HG03095 (cell line): ENCODE measurements at regions not wholly inside any gene's neighbourhood (a gene's known extent, or its start where the extent isn't known, plus 50 kb on each side); places are given as distances from the start of the nearest gene placed in this dataset.

ENCODE experiments used
- ATAC-seq: cut with Tn5 transposase; IDR thresholded peaks from one replicate; pipeline ENCODE4 v1.9.1; 2021; ENCODE audit warnings: moderate library complexity; ENCODE audit not compliant: unreplicated experiment

DNA sequence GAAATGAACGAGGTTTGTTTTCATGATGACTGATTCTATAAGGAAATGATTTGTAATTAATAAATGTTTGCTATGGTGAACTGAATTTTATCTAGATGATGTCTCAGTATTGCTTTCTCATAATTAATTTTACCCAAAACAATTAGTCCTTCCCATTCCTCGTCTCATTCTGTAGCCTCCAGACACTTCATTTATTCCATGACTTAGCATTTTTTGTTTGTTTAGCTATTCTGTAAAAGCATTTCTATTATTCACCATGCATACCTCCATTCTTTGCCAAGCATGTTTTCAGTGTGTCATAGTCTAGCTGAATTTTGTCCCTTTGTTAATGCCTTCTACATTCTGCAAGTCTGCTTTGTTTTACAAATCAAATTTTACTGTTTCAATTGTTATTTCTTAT, 137.4 kb upstream of the RPL10L start:
- no peak for ATAC-seq

DNA sequence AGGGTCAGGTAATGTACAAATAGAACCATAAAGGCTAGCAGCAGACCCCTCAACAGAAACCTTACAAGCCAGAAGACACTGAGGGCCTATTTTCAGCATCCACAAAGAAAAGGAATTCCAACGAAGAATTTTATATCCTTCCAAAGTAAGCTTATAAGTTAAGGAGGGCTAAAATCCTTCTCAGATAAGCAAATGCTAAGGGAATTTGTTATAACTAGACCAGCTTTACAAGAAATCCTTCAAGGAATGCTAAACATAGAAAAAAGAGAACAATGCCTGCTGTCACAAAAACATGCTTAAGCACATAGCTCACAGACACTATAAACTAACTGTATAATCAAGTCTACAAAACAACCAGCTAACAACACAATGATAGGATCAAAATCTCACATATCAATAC, 130.7 kb upstream of the RPL10L start:
- no peak for ATAC-seq

DNA sequence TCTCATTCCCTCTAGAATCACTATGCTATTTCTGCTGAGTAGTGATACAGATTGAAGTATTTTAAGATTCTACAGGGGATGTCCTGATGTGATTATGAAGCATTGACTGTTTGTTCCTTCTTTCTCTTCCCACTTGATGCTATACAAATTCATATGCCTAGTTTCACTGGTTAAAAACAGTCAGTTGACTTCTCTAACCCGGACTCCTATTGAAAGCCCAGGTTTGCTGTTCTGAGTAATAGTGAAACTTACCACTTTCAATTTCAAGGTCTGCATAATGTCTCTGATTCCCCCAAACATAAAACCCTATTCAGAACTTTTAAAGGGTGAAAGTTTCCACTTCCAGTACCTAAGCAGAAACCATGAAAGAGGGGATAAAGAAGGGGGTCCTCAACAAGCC, 117.7 kb upstream of the RPL10L start:
- peak; percentile 99 for ATAC-seq

DNA sequence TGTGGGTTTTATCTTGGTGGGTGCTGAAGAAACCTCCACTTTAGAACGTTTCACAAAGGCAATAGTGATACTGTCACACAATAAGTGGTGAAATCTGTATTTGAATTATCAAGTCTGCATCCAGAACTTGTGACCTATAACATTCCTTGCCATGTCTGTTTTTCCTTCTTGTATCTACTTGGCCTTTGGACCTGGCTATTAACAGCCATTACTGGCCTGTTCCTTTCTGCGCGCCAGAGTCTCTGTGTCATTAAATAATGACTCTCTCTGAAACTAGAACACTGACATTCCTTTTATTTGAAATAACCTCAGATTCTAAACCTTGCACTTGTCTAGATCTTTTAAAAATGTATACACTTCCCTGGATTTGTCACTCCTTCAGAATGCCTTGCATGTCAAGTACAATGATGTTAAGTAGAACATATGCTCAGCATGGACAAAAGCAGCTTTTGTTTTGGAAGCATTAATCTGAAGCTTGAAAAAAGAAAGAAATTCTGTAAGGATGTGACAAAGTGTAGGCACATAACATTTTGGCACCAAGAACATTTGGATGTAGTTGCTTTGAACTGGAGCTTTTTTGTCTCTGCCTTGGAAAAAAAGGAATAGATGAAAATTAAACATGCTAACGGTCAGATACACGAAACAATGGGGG, 95.5 kb upstream of the RPL10L start:
- ATAC-seq = no peak

DNA sequence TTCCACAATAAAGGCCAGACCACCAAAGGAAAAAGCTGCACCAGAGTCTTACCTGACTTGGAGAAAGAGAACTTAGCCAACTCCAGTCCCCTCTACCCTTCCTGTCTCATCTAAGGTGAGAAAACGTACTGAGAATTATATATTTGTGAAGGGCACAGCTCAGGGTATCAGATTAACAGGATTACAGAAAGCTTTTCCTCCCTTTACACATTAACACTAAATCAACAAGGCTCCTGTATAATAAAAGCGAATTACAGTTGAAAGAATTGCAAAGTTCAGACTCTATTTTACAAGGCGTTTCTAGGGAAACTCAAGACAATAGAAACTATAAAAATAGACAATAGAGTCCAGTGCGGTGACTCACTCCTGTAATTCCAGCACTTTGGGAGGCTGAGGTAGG, 82.7 kb upstream of the RPL10L start:
- no peak for ATAC-seq

DNA sequence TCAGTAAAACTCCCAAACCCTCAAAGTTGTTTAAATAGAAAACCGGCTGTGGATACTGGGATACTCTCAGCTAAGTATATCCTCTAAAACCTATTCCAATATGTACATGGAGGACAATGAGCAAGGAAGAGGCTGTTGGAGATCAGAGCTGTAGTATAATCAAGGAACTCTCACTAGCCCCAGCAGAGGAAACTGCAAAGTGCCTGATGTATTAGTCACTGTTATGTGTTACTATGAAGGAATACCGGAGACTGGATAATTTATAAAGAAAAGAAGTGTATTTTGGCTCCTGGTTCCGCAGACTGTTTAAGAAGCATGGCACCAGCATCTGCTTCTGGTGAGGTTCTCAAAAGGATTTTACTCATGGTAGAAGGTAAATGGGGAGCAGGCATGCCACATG, 65.6 kb upstream of the RPL10L start:
- no peak for ATAC-seq
